ENCODE measurements at regions not wholly inside any gene's neighbourhood (a gene's known extent, or its start where the extent isn't known, plus 50 kb on each side); places are given as distances from the start of the nearest gene placed in this dataset.

GRCh38 chrY:7936046-7936445, 1024.5 kb upstream of the AMELY start:
- Mint-ChIP-seq H3K36me3 (no peaks in the 10 kb centered on the region), H3K4me3 (no peak overlapping the region), H3K9me3 (no peaks in the 10 kb centered on the region), H3K4me1 (no peaks in the 10 kb centered on the region), H3K27me3 (ENCODE audit: low read depth in 3 of 3) (no peaks in the 10 kb centered on the region), H3K27ac (no peak overlapping the region)
- H3K4me3 ChIP-seq (replicated peaks in 1 of 3; ENCODE audit: low read depth in 2 of 3, low read length in 3 of 3) = no peak overlapping the region
- no peak for DNase-seq
- no peaks in the 10 kb centered on the region for H3K27me3 ChIP-seq (ENCODE audit: control insufficient read depth in 2 of 2, insufficient read depth in 2 of 2, low read length in 2 of 2)
- no peak for TF ChIP-seq CTCF (IDR thresholded peaks at IDR 0.05)
- H2AFZ ChIP-seq (ENCODE audit: insufficient read depth, low read depth, low read length, poor library complexity, severe bottlenecking) = no peak overlapping the region
- intact Hi-C loops (cut with micrococcal nuclease) = no loop called here
- no peaks in the 10 kb centered on the region for H3K4me1 ChIP-seq (ENCODE audit: control insufficient read depth in 1 of 2, insufficient read depth in 2 of 2, low read length in 2 of 2)
- no peak overlapping the region for H3K9ac ChIP-seq (ENCODE audit: insufficient read depth, low read length, poor library complexity, severe bottlenecking)
- no peak overlapping the region for H3K4me2 ChIP-seq (replicated peaks; ENCODE audit: extremely low read depth, low read length, poor library complexity, severe bottlenecking)
- H3K79me2 ChIP-seq (ENCODE audit: insufficient read depth, low read length) = no peaks in the 10 kb centered on the region
- H3K36me3 ChIP-seq (replicated peaks in 1 of 2; ENCODE audit: control insufficient read depth in 1 of 2, insufficient read depth in 2 of 2, low read length in 2 of 2) = no peaks in the 10 kb centered on the region
- no peaks in the 10 kb centered on the region for H3K9me3 ChIP-seq (replicated peaks in 1 of 2; ENCODE audit: control insufficient read depth in 1 of 2, insufficient read depth in 1 of 2, low read length in 2 of 2)
- WGBS (ENCODE audit: insufficient coverage) = no CpG with 5 or more reads among the region's 1 CpG
- H4K20me1 ChIP-seq (ENCODE audit: insufficient read depth, low read length) = no peaks in the 10 kb centered on the region
- no peak overlapping the region for H3K27ac ChIP-seq (ENCODE audit: low read depth in 1 of 2, low read length in 2 of 2)

GRCh38 chrY:7935606-7936005, 1024.1 kb upstream of the AMELY start:
- WGBS (ENCODE audit: insufficient coverage) = no CpG with 5 or more reads among the region's 2 CpGs
- no peaks in the 10 kb centered on the region for H3K36me3 Mint-ChIP-seq
- H3K36me3 ChIP-seq (replicated peaks in 1 of 2; ENCODE audit: control insufficient read depth in 1 of 2, insufficient read depth in 2 of 2, low read length in 2 of 2) = no peaks in the 10 kb centered on the region
- H3K4me3 ChIP-seq (replicated peaks in 1 of 3; ENCODE audit: low read depth in 2 of 3, low read length in 3 of 3) = no peak overlapping the region
- no peak overlapping the region for H3K4me2 ChIP-seq (replicated peaks; ENCODE audit: extremely low read depth, low read length, poor library complexity, severe bottlenecking)
- H4K20me1 ChIP-seq (ENCODE audit: insufficient read depth, low read length) = no peaks in the 10 kb centered on the region
- H3K4me1 ChIP-seq (ENCODE audit: control insufficient read depth in 1 of 2, insufficient read depth in 2 of 2, low read length in 2 of 2) = no peaks in the 10 kb centered on the region
- no peak for TF ChIP-seq CTCF (IDR thresholded peaks at IDR 0.05)
- no peaks in the 10 kb centered on the region for H3K4me1 Mint-ChIP-seq
- no peak overlapping the region for H3K27ac Mint-ChIP-seq
- H3K9me3 ChIP-seq (replicated peaks in 1 of 2; ENCODE audit: control insufficient read depth in 1 of 2, insufficient read depth in 1 of 2, low read length in 2 of 2) = no peaks in the 10 kb centered on the region
- no peaks in the 10 kb centered on the region for H3K27me3 ChIP-seq (ENCODE audit: control insufficient read depth in 2 of 2, insufficient read depth in 2 of 2, low read length in 2 of 2)
- no peaks in the 10 kb centered on the region for H3K79me2 ChIP-seq (ENCODE audit: insufficient read depth, low read length)
- H2AFZ ChIP-seq (ENCODE audit: insufficient read depth, low read depth, low read length, poor library complexity, severe bottlenecking) = no peak overlapping the region
- no peak overlapping the region for H3K9ac ChIP-seq (ENCODE audit: insufficient read depth, low read length, poor library complexity, severe bottlenecking)
- no peak overlapping the region for H3K4me3 Mint-ChIP-seq
- no peak for DNase-seq
- intact Hi-C loops (cut with micrococcal nuclease) = no loop called here
- H3K27ac ChIP-seq (ENCODE audit: low read depth in 1 of 2, low read length in 2 of 2) = no peak overlapping the region
- no peaks in the 10 kb centered on the region for H3K27me3 Mint-ChIP-seq (ENCODE audit: low read depth in 3 of 3)
- no peaks in the 10 kb centered on the region for H3K9me3 Mint-ChIP-seq

All from CD14-positive monocyte (primary cell).